IPS-18a (cell line): ENCODE measurements at regions not wholly inside any gene's neighbourhood (a gene's known extent, or its start where the extent isn't known, plus 50 kb on each side); places are given as distances from the start of the nearest gene placed in this dataset.
"Not testable (repeated sequence)": the region's sequence is repeated elsewhere in the genome, so short reads cannot be mapped to it uniquely, and the experiment has no call there.

Source experiments
- H3K27ac ChIP-seq: one replicate; pipeline ENCODE4 v1.5.1; 2013; ENCODE audit warnings: low read length
- H3K27me3 ChIP-seq: one replicate; pipeline ENCODE4 v1.6.1; 2013; ENCODE audit warnings: mild to moderate bottlenecking, low read length; ENCODE audit not compliant: control insufficient read depth, insufficient read depth
- H3K36me3 ChIP-seq: one replicate; pipeline ENCODE4 v1.6.1; 2013; ENCODE audit warnings: low read depth, low read length; ENCODE audit not compliant: control insufficient read depth
- H3K4me1 ChIP-seq: one replicate; pipeline ENCODE4 v1.6.1; 2013; ENCODE audit warnings: low read depth, low read length; ENCODE audit not compliant: control insufficient read depth
- H3K4me3 ChIP-seq: one replicate; pipeline ENCODE4 v1.5.1; 2013; ENCODE audit warnings: low read length
- H3K9ac ChIP-seq: one replicate; pipeline ENCODE4 v1.6.1; 2013; ENCODE audit warnings: mild to moderate bottlenecking, low read length, moderate library complexity
- H3K9me3 ChIP-seq: one replicate; pipeline ENCODE4 v1.6.1; 2013; ENCODE audit warnings: low read depth, low read length; ENCODE audit not compliant: control insufficient read depth

- Histone ChIP-seq H3K4me3 (no peak overlapping the region), H3K36me3 (no peaks in the 10 kb centered on the region), H3K27me3 (no peaks in the 10 kb centered on the region), H3K4me1 (no peaks in the 10 kb centered on the region), H3K27ac (no peak overlapping the region), H3K9me3 (no peaks in the 10 kb centered on the region), H3K9ac (no peak overlapping the region)
Measured at GRCh38 chr4:155038459-155038858, 170.0 kb upstream of the NPY2R start.

GRCh38 chr4:155039162-155039561 lies 169.3 kb upstream of the NPY2R start:
- Histone ChIP-seq H3K27ac (no peak overlapping the region), H3K9me3 (no peaks in the 10 kb centered on the region), H3K9ac (no peak overlapping the region), H3K36me3 (no peaks in the 10 kb centered on the region), H3K4me3 (no peak overlapping the region), H3K27me3 (no peaks in the 10 kb centered on the region), H3K4me1 (no peaks in the 10 kb centered on the region)

GRCh38 chr4:155040031-155040430 lies 168.4 kb upstream of the NPY2R start:
- no peak overlapping the region for H3K9ac ChIP-seq
- H3K4me3 ChIP-seq: no peak overlapping the region
- no peaks in the 10 kb centered on the region for H3K9me3 ChIP-seq
- no peaks in the 10 kb centered on the region for H3K4me1 ChIP-seq
- H3K27ac ChIP-seq: no peak overlapping the region
- no peaks in the 10 kb centered on the region for H3K36me3 ChIP-seq
- no peaks in the 10 kb centered on the region for H3K27me3 ChIP-seq

GRCh38 chr4:155042014-155042413 lies 166.4 kb upstream of the NPY2R start:
- Histone ChIP-seq H3K9me3 (no peaks in the 10 kb centered on the region), H3K9ac (no peak overlapping the region), H3K27me3 (no peaks in the 10 kb centered on the region), H3K36me3 (no peaks in the 10 kb centered on the region), H3K27ac (no peak overlapping the region), H3K4me3 (no peak overlapping the region), H3K4me1 (no peaks in the 10 kb centered on the region)

- not testable (repeated sequence) for H3K27ac ChIP-seq, H3K27me3 ChIP-seq, H3K9me3 ChIP-seq, H3K36me3 ChIP-seq, H3K4me1 ChIP-seq, H3K9ac ChIP-seq, H3K4me3 ChIP-seq
Measured at GRCh38 chr4:155044251-155044650, 164.2 kb upstream of the NPY2R start.

DNA sequence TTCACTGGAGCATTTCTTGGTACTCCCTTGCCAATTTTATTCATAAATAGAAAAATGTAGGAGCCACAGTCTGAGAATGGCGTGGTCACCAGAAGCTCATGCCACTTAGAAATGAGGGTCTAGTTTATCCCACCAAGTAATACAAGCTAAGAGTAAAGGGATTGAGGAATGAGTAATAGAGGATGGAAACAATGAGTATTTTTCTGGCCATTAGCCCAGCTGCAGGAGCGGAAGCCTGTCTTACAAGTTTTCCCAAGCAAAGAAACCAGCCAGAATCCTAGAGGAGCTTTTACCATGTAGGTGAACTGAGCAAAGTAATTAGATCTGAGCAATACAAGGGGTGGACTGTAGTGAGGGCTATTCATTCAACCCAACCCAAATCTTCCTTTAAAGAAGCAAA lies 160.7 kb upstream of the NPY2R start:
- Histone ChIP-seq H3K9ac (no peak overlapping the region), H3K27ac (no peak overlapping the region), H3K4me1 (no peaks in the 10 kb centered on the region), H3K27me3 (no peaks in the 10 kb centered on the region), H3K9me3 (no peaks in the 10 kb centered on the region), H3K4me3 (no peak overlapping the region), H3K36me3 (no peaks in the 10 kb centered on the region)

- H3K4me3 ChIP-seq, H3K9ac ChIP-seq, H3K36me3 ChIP-seq, H3K27ac ChIP-seq, H3K4me1 ChIP-seq, H3K9me3 ChIP-seq, H3K27me3 ChIP-seq: not testable (repeated sequence)
Measured at GRCh38 chr4:155054042-155054441, 154.4 kb upstream of the NPY2R start.

DNA sequence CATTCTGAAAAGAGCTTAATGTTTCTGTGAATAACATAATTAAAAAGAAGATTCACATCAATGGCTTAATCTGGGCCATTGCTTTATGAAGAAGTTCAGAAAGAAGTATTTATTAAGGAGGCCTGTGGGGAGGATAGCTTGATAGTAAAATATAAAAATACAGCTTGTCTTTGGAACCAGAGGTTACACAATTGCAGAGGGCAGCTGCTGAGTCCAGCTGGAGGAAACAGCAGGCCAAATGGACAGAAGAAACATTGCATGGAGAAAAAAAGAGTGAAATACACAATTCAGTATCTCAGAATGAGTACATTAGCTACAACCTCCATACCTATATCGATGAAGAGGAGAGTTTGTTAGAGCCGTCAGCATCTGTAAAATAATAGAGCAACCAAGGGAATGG lies 148.0 kb upstream of the NPY2R start:
- Histone ChIP-seq H3K36me3 (no peaks in the 10 kb centered on the region), H3K27ac (no peak overlapping the region), H3K27me3 (no peaks in the 10 kb centered on the region), H3K4me3 (no peak overlapping the region), H3K9ac (no peak overlapping the region), H3K4me1 (peaks cover 18% of the 10 kb centered on the region), H3K9me3 (no peaks in the 10 kb centered on the region)

DNA sequence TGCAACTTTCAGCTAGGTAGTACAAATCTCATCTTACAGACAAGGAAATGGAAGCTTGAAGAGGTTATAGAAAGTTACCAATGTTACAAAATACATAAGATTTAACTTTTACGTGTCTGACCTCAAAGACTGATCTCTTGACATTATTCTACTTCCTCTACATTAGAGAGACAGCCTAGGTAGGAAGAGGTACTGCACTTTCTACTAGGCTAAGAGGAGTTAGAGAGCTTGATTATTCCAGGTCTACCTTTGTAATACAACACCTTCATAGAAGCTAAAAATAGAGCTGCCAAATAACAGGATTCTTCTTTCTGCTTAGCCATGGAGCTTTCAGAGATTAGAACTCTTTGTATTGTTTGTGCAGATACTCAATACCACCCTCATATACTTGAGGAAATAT lies 147.6 kb upstream of the NPY2R start:
- Histone ChIP-seq H3K4me1 (peaks cover 18% of the 10 kb centered on the region), H3K4me3 (no peak overlapping the region), H3K9me3 (no peaks in the 10 kb centered on the region), H3K9ac (no peak overlapping the region), H3K36me3 (no peaks in the 10 kb centered on the region), H3K27me3 (no peaks in the 10 kb centered on the region), H3K27ac (no peak overlapping the region)

- no peak overlapping the region for H3K9ac ChIP-seq
- H3K4me3 ChIP-seq: no peak overlapping the region
- no peaks in the 10 kb centered on the region for H3K9me3 ChIP-seq
- no peak overlapping the region for H3K27ac ChIP-seq
- no peaks in the 10 kb centered on the region for H3K27me3 ChIP-seq
- no peaks in the 10 kb centered on the region for H3K36me3 ChIP-seq
- peaks cover 18% of the 10 kb centered on the region for H3K4me1 ChIP-seq
Measured at GRCh38 chr4:155062948-155063347, 145.5 kb upstream of the NPY2R start.

DNA sequence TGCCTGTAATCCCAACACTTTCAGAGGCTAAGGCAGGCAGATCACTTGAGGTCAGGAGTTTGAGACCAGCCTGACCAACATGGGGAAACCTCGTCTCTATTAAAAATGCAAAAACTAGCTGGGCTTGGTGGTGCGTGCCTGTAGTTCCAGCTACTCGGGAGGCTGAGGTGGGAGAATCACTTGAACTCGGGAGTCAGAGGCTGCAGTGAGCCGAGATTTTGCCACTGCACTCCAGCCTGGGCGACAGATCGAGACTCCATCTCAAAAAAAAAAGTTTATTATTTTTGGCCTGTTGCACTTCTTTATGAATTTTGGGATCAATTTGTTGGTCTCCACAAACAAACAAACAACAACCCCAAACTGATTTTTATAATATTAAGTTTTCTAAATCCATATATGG lies 143.5 kb upstream of the NPY2R start:
- H3K9me3 ChIP-seq, H3K36me3 ChIP-seq, H3K4me1 ChIP-seq: not testable (repeated sequence)

GRCh38 chr4:155066871-155067270 lies 141.6 kb upstream of the NPY2R start:
- Histone ChIP-seq H3K4me3 (no peak overlapping the region), H3K36me3 (no peaks in the 10 kb centered on the region), H3K27me3 (no peaks in the 10 kb centered on the region), H3K9me3 (no peaks in the 10 kb centered on the region), H3K4me1 (no peaks in the 10 kb centered on the region), H3K9ac (no peak overlapping the region), H3K27ac (no peak overlapping the region)

More for the DNA sequence above, 143.5 kb upstream of the NPY2R start:
- H3K9ac ChIP-seq, H3K27ac ChIP-seq, H3K27me3 ChIP-seq, H3K4me3 ChIP-seq: not testable (repeated sequence)

GRCh38 chr4:155071962-155072361 lies 136.5 kb upstream of the NPY2R start:
- Histone ChIP-seq H3K4me3 (no peak overlapping the region), H3K9ac (no peak overlapping the region), H3K36me3 (no peaks in the 10 kb centered on the region), H3K27me3 (no peaks in the 10 kb centered on the region), H3K9me3 (no peaks in the 10 kb centered on the region), H3K4me1 (no peaks in the 10 kb centered on the region), H3K27ac (no peak overlapping the region)
